Liver (tissue), 8 donors: ENCODE measurements at regions not wholly inside any gene's neighbourhood (a gene's known extent, or its start where the extent isn't known, plus 50 kb on each side); places are given as distances from the start of the nearest gene placed in this dataset.

Experiments
- DNase-seq: peaks from one replicate; pipeline ENCODE4 v3.0.0-alpha.2; 2017; ENCODE audit warnings: low spot score
- H3K27ac ChIP-seq, 2 donors: one replicate each; pipeline ENCODE4 v1.7.0; 2013; ENCODE audit warnings: inconsistent platforms in 2 of 2, low read length in 2 of 2, control low read depth in 1 of 2, low read depth in 1 of 2, mild to moderate bottlenecking in 1 of 2
- H3K27me3 ChIP-seq, 4 donors: one replicate each; pipeline versions ENCODE4 v1.6.1 to v1.7.0; 2013; ENCODE audit warnings: low read length in 3 of 4, inconsistent platforms in 1 of 4, mild to moderate bottlenecking in 1 of 4, moderate library complexity in 1 of 4; ENCODE audit not compliant: control insufficient read depth in 4 of 4, insufficient read depth in 4 of 4
- H3K36me3 ChIP-seq, 4 donors: one replicate each; pipeline versions ENCODE4 v1.6.1 to v1.7.0; 2013; ENCODE audit warnings: low read length in 3 of 4, mild to moderate bottlenecking in 3 of 4, low read depth in 1 of 4, moderate library complexity in 1 of 4; ENCODE audit not compliant: control insufficient read depth in 4 of 4, insufficient read depth in 3 of 4
- H3K4me1 ChIP-seq, 4 donors: one replicate each; pipeline versions ENCODE4 v1.6.1 to v1.7.0; 2013; ENCODE audit warnings: low read length in 3 of 4, mild to moderate bottlenecking in 3 of 4, moderate library complexity in 1 of 4; ENCODE audit not compliant: control insufficient read depth in 4 of 4, insufficient read depth in 4 of 4
- H3K4me3 ChIP-seq, 3 donors: one replicate each; pipeline versions ENCODE4 v1.6.1 to v1.7.0; 2013; ENCODE audit warnings: low read length in 3 of 3, control low read depth in 1 of 3, low read depth in 1 of 3, mild to moderate bottlenecking in 1 of 3
- H3K9ac ChIP-seq, 2 donors: one replicate each; pipeline ENCODE4 v1.7.0; 2013; ENCODE audit warnings: low read length in 2 of 2, mild to moderate bottlenecking in 2 of 2, moderate library complexity in 2 of 2, control low read depth in 1 of 2, low read depth in 1 of 2
- H3K9me3 ChIP-seq, 4 donors: one replicate each; pipeline versions ENCODE4 v1.6.1 to v1.7.0; 2013; ENCODE audit warnings: low read length in 3 of 4; ENCODE audit not compliant: control insufficient read depth in 4 of 4
- FOXA1 ChIP-seq: IDR thresholded peaks from 2 replicates; pipeline ENCODE4 v1.6.1; 2016; ENCODE audit warnings: antibody characterized with exemption
- FOXA2 ChIP-seq: IDR thresholded peaks from 2 replicates; pipeline ENCODE4 v1.6.1; 2016; ENCODE audit warnings: antibody characterized with exemption
- GABPA ChIP-seq, 2 donors: IDR thresholded peaks in 1 of 2; conservative IDR thresholded peaks in 1 of 2; 2 replicates each; pipeline ENCODE4 v1.6.1; 2016; ENCODE audit warnings: antibody characterized with exemption in 2 of 2, mild to moderate bottlenecking in 1 of 2, moderate library complexity in 1 of 2
- HNF4G ChIP-seq: IDR thresholded peaks from 2 replicates; pipeline ENCODE4 v1.6.1; 2016; ENCODE audit warnings: antibody characterized with exemption
- JUND ChIP-seq, 2 donors: IDR thresholded peaks; 2 replicates each; pipeline ENCODE4 v1.6.1; 2016; ENCODE audit warnings: antibody characterized with exemption in 2 of 2
- NR2F2 ChIP-seq: IDR thresholded peaks from 2 replicates; pipeline ENCODE4 v1.6.1; 2016; ENCODE audit warnings: antibody characterized with exemption
- RAD21 ChIP-seq, 2 donors: IDR thresholded peaks; 2 replicates each; pipeline ENCODE4 v1.6.1; 2016; ENCODE audit warnings: antibody characterized with exemption in 2 of 2, mild to moderate bottlenecking in 2 of 2
- RXRA ChIP-seq, 2 donors: IDR thresholded peaks; 2 replicates each; pipeline ENCODE4 v1.6.1; 2017 to 2018; ENCODE audit warnings: antibody characterized with exemption in 2 of 2, mild to moderate bottlenecking in 1 of 2
- SP1 ChIP-seq: IDR thresholded peaks from 2 replicates; pipeline ENCODE4 v1.6.1; 2018; ENCODE audit warnings: antibody characterized with exemption, mild to moderate bottlenecking
- YY1 ChIP-seq: IDR thresholded peaks from 2 replicates; pipeline ENCODE4 v1.6.1; 2016; ENCODE audit warnings: antibody characterized with exemption, mild to moderate bottlenecking
- WGBS: extraction: QIAGEN DNeasy Blood & Tissue Kit; methylation state at CpG from one replicate; pipeline ENCODE4 v1.1.7; 2013; 5-methylcytosine and 5-hydroxymethylcytosine counted together
- TF ChIP-seq, protein P1 (sequence below): IDR thresholded peaks from 2 replicates; pipeline ENCODE4 v1.6.1; 2016; ENCODE audit warnings: antibody characterized with exemption
- TF ChIP-seq, protein P2 (sequence below): IDR thresholded peaks from 2 replicates; pipeline ENCODE4 v1.6.1; 2016; ENCODE audit warnings: antibody characterized with exemption, mild to moderate bottlenecking
- TF ChIP-seq, protein P3 (sequence below): fragments of 150-350 bp; IDR thresholded peaks from 2 replicates; pipeline ENCODE4 v1.5.1; 2017; ENCODE audit warnings: improper control_type of control experiment, low read depth, low read length; ENCODE audit not compliant: missing input control
- TF ChIP-seq, protein P4 (sequence below): IDR thresholded peaks from 2 replicates; pipeline ENCODE4 v1.6.1; 2016; ENCODE audit warnings: antibody characterized with exemption
- donor health status: healthy.
- donor health status: healthy.
- donor health status: healthy.
- donor health status: healthy.
- donor health status: healthy.

DNA sequence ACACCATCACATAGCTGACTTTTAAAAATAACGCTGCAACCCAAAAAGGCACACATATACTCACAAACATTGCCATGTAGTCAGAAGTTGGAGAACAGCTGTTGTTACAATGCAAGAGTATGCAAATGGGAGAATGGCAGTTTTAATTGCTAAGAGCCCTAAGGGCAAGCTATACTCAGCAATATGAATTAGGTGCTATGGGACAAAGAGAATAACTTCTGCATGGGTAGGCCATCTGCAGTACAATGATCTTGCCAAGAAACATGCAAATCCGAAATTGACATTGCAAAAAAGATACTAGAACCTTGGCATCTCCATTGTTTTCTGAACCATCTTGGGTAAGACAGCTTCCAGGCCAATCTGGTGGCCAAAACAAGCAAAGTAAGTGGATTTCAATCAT lies 697.8 kb downstream of the LRRIQ3 start:
- DNase-seq = no peak
- no peak overlapping the region for H3K9ac ChIP-seq
- no peaks in the 10 kb centered on the region for H3K9me3 ChIP-seq
- no peaks in the 10 kb centered on the region for H3K36me3 ChIP-seq
- H3K4me1 ChIP-seq = no peaks in the 10 kb centered on the region
- H3K27me3 ChIP-seq = no peaks in the 10 kb centered on the region
- no peak overlapping the region for H3K4me3 ChIP-seq
- WGBS = 46% methylated on average over 2 of the region's 2 CpGs
- TF ChIP-seq, protein P1, sequence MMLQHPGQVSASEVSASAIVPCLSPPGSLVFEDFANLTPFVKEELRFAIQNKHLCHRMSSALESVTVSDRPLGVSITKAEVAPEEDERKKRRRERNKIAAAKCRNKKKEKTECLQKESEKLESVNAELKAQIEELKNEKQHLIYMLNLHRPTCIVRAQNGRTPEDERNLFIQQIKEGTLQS = no peak
- no peak for TF ChIP-seq FOXA2
- TF ChIP-seq GABPA (IDR thresholded peaks at IDR 0.05 in 1 of 2, conservative IDR thresholded peaks at IDR 0.05 in 1 of 2) = no peak
- no peak for TF ChIP-seq FOXA1
- TF ChIP-seq RAD21 (IDR thresholded peaks at IDR 0.05) = no peak
- TF ChIP-seq YY1 = no peak
- TF ChIP-seq, protein P2, sequence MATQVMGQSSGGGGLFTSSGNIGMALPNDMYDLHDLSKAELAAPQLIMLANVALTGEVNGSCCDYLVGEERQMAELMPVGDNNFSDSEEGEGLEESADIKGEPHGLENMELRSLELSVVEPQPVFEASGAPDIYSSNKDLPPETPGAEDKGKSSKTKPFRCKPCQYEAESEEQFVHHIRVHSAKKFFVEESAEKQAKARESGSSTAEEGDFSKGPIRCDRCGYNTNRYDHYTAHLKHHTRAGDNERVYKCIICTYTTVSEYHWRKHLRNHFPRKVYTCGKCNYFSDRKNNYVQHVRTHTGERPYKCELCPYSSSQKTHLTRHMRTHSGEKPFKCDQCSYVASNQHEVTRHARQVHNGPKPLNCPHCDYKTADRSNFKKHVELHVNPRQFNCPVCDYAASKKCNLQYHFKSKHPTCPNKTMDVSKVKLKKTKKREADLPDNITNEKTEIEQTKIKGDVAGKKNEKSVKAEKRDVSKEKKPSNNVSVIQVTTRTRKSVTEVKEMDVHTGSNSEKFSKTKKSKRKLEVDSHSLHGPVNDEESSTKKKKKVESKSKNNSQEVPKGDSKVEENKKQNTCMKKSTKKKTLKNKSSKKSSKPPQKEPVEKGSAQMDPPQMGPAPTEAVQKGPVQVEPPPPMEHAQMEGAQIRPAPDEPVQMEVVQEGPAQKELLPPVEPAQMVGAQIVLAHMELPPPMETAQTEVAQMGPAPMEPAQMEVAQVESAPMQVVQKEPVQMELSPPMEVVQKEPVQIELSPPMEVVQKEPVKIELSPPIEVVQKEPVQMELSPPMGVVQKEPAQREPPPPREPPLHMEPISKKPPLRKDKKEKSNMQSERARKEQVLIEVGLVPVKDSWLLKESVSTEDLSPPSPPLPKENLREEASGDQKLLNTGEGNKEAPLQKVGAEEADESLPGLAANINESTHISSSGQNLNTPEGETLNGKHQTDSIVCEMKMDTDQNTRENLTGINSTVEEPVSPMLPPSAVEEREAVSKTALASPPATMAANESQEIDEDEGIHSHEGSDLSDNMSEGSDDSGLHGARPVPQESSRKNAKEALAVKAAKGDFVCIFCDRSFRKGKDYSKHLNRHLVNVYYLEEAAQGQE = no peak
- H3K27ac ChIP-seq = no peak overlapping the region

DNA sequence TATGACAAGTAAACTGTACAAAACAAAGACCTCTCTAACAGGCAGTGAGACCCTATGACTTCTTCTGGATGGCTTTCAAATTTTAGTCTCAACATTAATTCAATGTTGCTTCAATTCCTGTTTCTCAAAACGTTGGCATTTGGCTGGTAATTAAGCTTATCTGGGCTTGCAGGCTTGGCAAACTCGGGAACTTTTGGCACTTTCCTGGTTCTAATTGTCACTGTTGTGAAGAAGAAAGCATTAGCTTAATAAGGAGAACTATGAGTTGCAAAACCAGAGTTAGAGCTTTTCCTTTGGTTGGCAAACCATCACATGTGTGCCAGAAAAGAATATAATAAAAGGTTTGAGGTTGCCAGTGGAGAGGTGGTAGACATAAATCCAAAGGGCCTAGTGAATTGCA lies 698.3 kb downstream of the LRRIQ3 start:
- TF ChIP-seq YY1 (no peak), NR2F2 (no peak), GABPA (IDR thresholded peaks at IDR 0.05 in 1 of 2, conservative IDR thresholded peaks at IDR 0.05 in 1 of 2) (no peak), FOXA1 (no peak), SP1 (no peak), HNF4G (no peak), FOXA2 (no peak), RXRA (IDR thresholded peaks at IDR 0.05) (no peak), JUND (IDR thresholded peaks at IDR 0.05) (no peak)
- TF ChIP-seq, protein P3, sequence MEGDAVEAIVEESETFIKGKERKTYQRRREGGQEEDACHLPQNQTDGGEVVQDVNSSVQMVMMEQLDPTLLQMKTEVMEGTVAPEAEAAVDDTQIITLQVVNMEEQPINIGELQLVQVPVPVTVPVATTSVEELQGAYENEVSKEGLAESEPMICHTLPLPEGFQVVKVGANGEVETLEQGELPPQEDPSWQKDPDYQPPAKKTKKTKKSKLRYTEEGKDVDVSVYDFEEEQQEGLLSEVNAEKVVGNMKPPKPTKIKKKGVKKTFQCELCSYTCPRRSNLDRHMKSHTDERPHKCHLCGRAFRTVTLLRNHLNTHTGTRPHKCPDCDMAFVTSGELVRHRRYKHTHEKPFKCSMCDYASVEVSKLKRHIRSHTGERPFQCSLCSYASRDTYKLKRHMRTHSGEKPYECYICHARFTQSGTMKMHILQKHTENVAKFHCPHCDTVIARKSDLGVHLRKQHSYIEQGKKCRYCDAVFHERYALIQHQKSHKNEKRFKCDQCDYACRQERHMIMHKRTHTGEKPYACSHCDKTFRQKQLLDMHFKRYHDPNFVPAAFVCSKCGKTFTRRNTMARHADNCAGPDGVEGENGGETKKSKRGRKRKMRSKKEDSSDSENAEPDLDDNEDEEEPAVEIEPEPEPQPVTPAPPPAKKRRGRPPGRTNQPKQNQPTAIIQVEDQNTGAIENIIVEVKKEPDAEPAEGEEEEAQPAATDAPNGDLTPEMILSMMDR = no peak
- TF ChIP-seq, protein P4, sequence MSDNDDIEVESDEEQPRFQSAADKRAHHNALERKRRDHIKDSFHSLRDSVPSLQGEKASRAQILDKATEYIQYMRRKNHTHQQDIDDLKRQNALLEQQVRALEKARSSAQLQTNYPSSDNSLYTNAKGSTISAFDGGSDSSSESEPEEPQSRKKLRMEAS = no peak
- TF ChIP-seq, protein P2 = no peak
- TF ChIP-seq, protein P1 = no peak
- 25% methylated on average over 2 of the region's 2 CpGs for WGBS

More for the DNA sequence above, 698.3 kb downstream of the LRRIQ3 start:
- no peaks in the 10 kb centered on the region for H3K4me1 ChIP-seq
- no peaks in the 10 kb centered on the region for H3K27me3 ChIP-seq
- H3K27ac ChIP-seq = no peak overlapping the region
- no peak overlapping the region for H3K4me3 ChIP-seq
- no peaks in the 10 kb centered on the region for H3K9me3 ChIP-seq
- H3K9ac ChIP-seq = no peak overlapping the region
- no peaks in the 10 kb centered on the region for H3K36me3 ChIP-seq
- no peak for DNase-seq
